CD14-positive monocyte (primary cell): ENCODE measurements at regions not wholly inside any gene's neighbourhood (a gene's known extent, or its start where the extent isn't known, plus 50 kb on each side); places are given as distances from the start of the nearest gene placed in this dataset.

Experiments
- DNase-seq, 3 donors: peaks; one replicate each; pipeline ENCODE4 v3.0.0-alpha.2; 2011 to 2022
- H2AFZ ChIP-seq: 2 replicates; pipeline ENCODE4 v1.6.0; 2012; ENCODE audit warnings: mild to moderate bottlenecking, low read depth, low read length, inconsistent platforms; ENCODE audit not compliant: insufficient read depth, poor library complexity, severe bottlenecking
- H3K27ac ChIP-seq, 2 donors: 1 replicate in 1 of 2; 2 replicates in 1 of 2; pipeline ENCODE4 v1.5.1; 2012 to 2013; ENCODE audit warnings: low read length in 2 of 2, control low read depth in 1 of 2, inconsistent platforms in 1 of 2, low read depth in 1 of 2, mild to moderate bottlenecking in 1 of 2
- H3K27me3 ChIP-seq, 2 donors: one replicate each; pipeline versions ENCODE4 v1.6.0 to v1.6.1; 2011 to 2013; ENCODE audit warnings: low read length in 2 of 2; ENCODE audit not compliant: control insufficient read depth in 2 of 2, insufficient read depth in 2 of 2
- H3K36me3 ChIP-seq, 2 donors: replicated peaks in 1 of 2; 1 replicate in 1 of 2; 2 replicates in 1 of 2; pipeline versions ENCODE4 v1.5.1 to v1.6.1; 2012 to 2013; ENCODE audit warnings: low read length in 2 of 2, control low read depth in 1 of 2, inconsistent platforms in 1 of 2, mild to moderate bottlenecking in 1 of 2; ENCODE audit not compliant: insufficient read depth in 2 of 2, control insufficient read depth in 1 of 2
- H3K4me1 ChIP-seq, 2 donors: 1 replicate in 1 of 2; 2 replicates in 1 of 2; pipeline versions ENCODE4 v1.5.1 to v1.6.1; 2012 to 2013; ENCODE audit warnings: low read length in 2 of 2, control low read depth in 1 of 2, inconsistent platforms in 1 of 2, mild to moderate bottlenecking in 1 of 2, moderate library complexity in 1 of 2; ENCODE audit not compliant: insufficient read depth in 2 of 2, control insufficient read depth in 1 of 2
- H3K4me2 ChIP-seq: replicated peaks from 2 replicates; pipeline ENCODE3; 2012; ENCODE audit warnings: low read length, moderate library complexity, mild to moderate bottlenecking; ENCODE audit not compliant: poor library complexity, severe bottlenecking; ENCODE audit errors: extremely low read depth
- H3K4me3 ChIP-seq, 3 experiments: fragments of 200-600 bp in 1 of 3; sonication (generic) in 1 of 3; replicated peaks in 1 of 3; 1 replicate in 2 of 3; 2 replicates in 1 of 3; pipeline ENCODE4 v1.5.1; 2011 to 2013; ENCODE audit warnings: low read length in 3 of 3, mild to moderate bottlenecking in 3 of 3, control low read depth in 2 of 3, low read depth in 2 of 3, inconsistent platforms in 1 of 3, moderate library complexity in 1 of 3
- H3K79me2 ChIP-seq: 2 replicates; pipeline ENCODE4 v1.6.0; 2012; ENCODE audit warnings: mild to moderate bottlenecking, control low read depth, inconsistent platforms, low read length, moderate library complexity; ENCODE audit not compliant: insufficient read depth
- H3K9ac ChIP-seq: 2 replicates; pipeline ENCODE4 v1.6.0; 2017; ENCODE audit warnings: low read length, mild to moderate bottlenecking; ENCODE audit not compliant: insufficient read depth, poor library complexity, severe bottlenecking
- H3K9me3 ChIP-seq, 2 donors: replicated peaks in 1 of 2; 1 replicate in 1 of 2; 2 replicates in 1 of 2; pipeline versions ENCODE4 v1.5.1 to v1.6.1; 2012 to 2013; ENCODE audit warnings: low read length in 2 of 2, control low read depth in 1 of 2; ENCODE audit not compliant: control insufficient read depth in 1 of 2, insufficient read depth in 1 of 2
- H4K20me1 ChIP-seq: 2 replicates; pipeline ENCODE4 v1.6.0; 2012; ENCODE audit warnings: mild to moderate bottlenecking, low read length, control low read depth, moderate library complexity; ENCODE audit not compliant: insufficient read depth
- H3K27ac Mint-ChIP-seq, 7 donors: one replicate each; pipeline ENCODE4 v1.8.0; 2020; ENCODE audit warnings: mild to moderate bottlenecking in 7 of 7, mixed read lengths in 7 of 7, moderate library complexity in 6 of 7, inconsistent platforms in 2 of 7
- H3K27me3 Mint-ChIP-seq, 3 donors: one replicate each; pipeline ENCODE4 v1.8.0; 2021 to 2022; ENCODE audit warnings: low read depth in 3 of 3, mild to moderate bottlenecking in 3 of 3, mixed read lengths in 3 of 3, moderate library complexity in 3 of 3, inconsistent platforms in 1 of 3
- H3K36me3 Mint-ChIP-seq, 2 donors: one replicate each; pipeline ENCODE4 v1.8.0; 2020; ENCODE audit warnings: mixed read lengths in 2 of 2, inconsistent platforms in 1 of 2, mild to moderate bottlenecking in 1 of 2
- H3K4me1 Mint-ChIP-seq: one replicate; pipeline ENCODE4 v1.8.0; 2020; ENCODE audit warnings: mild to moderate bottlenecking, mixed read lengths
- H3K4me3 Mint-ChIP-seq, 2 donors: one replicate each; pipeline ENCODE4 v1.8.0; 2020; ENCODE audit warnings: mild to moderate bottlenecking in 2 of 2, mixed read lengths in 2 of 2, moderate library complexity in 1 of 2
- H3K9me3 Mint-ChIP-seq, 7 donors: one replicate each; pipeline ENCODE4 v1.8.0; 2020 to 2022; ENCODE audit warnings: mixed read lengths in 7 of 7, mild to moderate bottlenecking in 6 of 7, moderate library complexity in 6 of 7, inconsistent platforms in 2 of 7
- CTCF ChIP-seq: fragments of 200-600 bp; IDR thresholded peaks from one replicate; pipeline ENCODE4 v1.8.0; 2022; ENCODE audit warnings: antibody characterized with exemption, mild to moderate bottlenecking
- WGBS: methylation state at CpG from one replicate; pipeline ENCODE4 v1.1.5; 2013; ENCODE audit warnings: missing lambda C conversion rate; ENCODE audit not compliant: insufficient coverage; 5-methylcytosine and 5-hydroxymethylcytosine counted together
- intact Hi-C, 2 donors: fragments of 100-400 bp; cut with micrococcal nuclease; formaldehyde crosslinking; loops; one replicate each; pipeline versions ENCODE4 v1.15.0 to v1.15.1; 2023

GRCh38 chr10:88213065-88213605 is 349.7 kb downstream of the PTEN start:
- no peak overlapping the region for H3K27ac Mint-ChIP-seq
- no peaks in the 10 kb centered on the region for H3K36me3 Mint-ChIP-seq
- no peaks in the 10 kb centered on the region for H3K9me3 ChIP-seq
- intact Hi-C loops, result no loop called here
- no peaks in the 10 kb centered on the region for H3K27me3 ChIP-seq
- H2AFZ ChIP-seq, result no peak overlapping the region
- no peaks in the 10 kb centered on the region for H3K4me1 Mint-ChIP-seq
- DNase-seq, result no peak
- no peaks in the 10 kb centered on the region for H3K79me2 ChIP-seq
- no peak overlapping the region for H3K4me2 ChIP-seq
- H3K4me1 ChIP-seq, result no peaks in the 10 kb centered on the region
- no peaks in the 10 kb centered on the region for H4K20me1 ChIP-seq
- WGBS, result 100% methylated on average over 2 of the region's 6 CpGs
- peaks cover 0 to 5% (median 4%) of the 10 kb centered on the region in 3 donors for H3K27me3 Mint-ChIP-seq
- no peak overlapping the region for H3K9ac ChIP-seq
- H3K27ac ChIP-seq, result no peak overlapping the region
- no peak overlapping the region for H3K4me3 Mint-ChIP-seq
- H3K4me3 ChIP-seq, result no peak overlapping the region
- no peak for TF ChIP-seq CTCF
- no peaks in the 10 kb centered on the region for H3K36me3 ChIP-seq
- H3K9me3 Mint-ChIP-seq, result peaks cover 0 to 1% (median 0%) of the 10 kb centered on the region in 7 donors

- H3K4me1 Mint-ChIP-seq, result peaks cover 9% of the 10 kb centered on the region
- no peak for DNase-seq
- Histone ChIP-seq H3K9ac (no peak overlapping the region), H3K4me1 (no peaks in the 10 kb centered on the region), H3K27me3 (no peaks in the 10 kb centered on the region), H3K27ac (no peak overlapping the region), H3K79me2 (no peaks in the 10 kb centered on the region), H2AFZ (no peak overlapping the region), H3K9me3 (no peaks in the 10 kb centered on the region), H3K4me2 (no peak overlapping the region), H3K36me3 (no peaks in the 10 kb centered on the region), H3K4me3 (no peak overlapping the region), H4K20me1 (no peaks in the 10 kb centered on the region)
- no peak overlapping the region for H3K27ac Mint-ChIP-seq
- peaks cover 0 to 2% (median 0%) of the 10 kb centered on the region in 3 donors for H3K27me3 Mint-ChIP-seq
- intact Hi-C loops, result no loop called here
- no CpG with 5 or more reads among the region's 3 CpGs for WGBS
- TF ChIP-seq CTCF, result no peak
- no peaks in the 10 kb centered on the region for H3K9me3 Mint-ChIP-seq
- no peak overlapping the region for H3K4me3 Mint-ChIP-seq
- H3K36me3 Mint-ChIP-seq, result no peaks in the 10 kb centered on the region
Observed at GRCh38 chr10:88216976-88217375, 353.6 kb downstream of the PTEN start.
